Hematopoietic multipotent progenitor cell treated with erythropoietin and hydrocortisone succinate and interleukin-3 and kit ligand, for 17 days (in vitro differentiated cells): ENCODE measurements at regions not wholly inside any gene's neighbourhood (a gene's known extent, or its start where the extent isn't known, plus 50 kb on each side); places are given as distances from the start of the nearest gene placed in this dataset.

Experiments used
- DNase-seq: peaks from one replicate; pipeline ENCODE4 v3.0.0-alpha.2; 2015; ENCODE audit warnings: low spot score

DNA sequence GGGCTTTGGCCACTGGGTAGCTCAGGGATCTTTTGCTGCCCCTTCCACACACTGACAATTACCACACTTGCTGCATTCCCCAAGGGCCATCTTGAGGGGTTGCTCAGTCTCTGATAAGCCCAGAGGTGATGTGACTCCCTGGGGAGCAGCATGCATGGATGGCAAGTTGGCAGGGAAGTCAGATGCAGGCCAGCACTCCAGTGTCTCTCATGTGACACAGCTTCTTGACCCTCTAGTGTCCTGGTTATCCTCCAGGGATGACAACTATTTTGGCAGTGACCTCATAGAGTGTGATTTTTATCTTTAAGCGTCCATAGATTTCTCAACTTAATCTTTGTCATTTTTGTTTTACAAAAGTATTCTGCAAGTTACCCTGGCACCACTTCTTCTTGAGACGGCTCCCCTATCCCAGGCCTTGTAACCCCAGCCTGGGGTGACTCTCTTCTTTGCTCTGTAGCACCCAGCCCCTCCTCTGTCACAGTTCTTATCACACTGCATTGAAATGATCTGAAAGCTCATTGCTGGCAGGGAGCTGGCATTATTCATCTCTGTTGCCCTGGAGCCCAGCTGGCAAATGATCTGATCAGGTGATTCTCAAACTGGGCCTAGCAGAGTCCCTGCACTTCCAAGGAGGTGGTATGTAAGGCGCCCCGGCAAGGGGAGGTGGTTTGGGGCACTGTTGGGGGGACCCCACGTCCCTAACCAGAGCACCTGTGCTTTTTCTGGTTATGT, 72.6 kb downstream of the TENT5C start:
- no peak for DNase-seq

DNA sequence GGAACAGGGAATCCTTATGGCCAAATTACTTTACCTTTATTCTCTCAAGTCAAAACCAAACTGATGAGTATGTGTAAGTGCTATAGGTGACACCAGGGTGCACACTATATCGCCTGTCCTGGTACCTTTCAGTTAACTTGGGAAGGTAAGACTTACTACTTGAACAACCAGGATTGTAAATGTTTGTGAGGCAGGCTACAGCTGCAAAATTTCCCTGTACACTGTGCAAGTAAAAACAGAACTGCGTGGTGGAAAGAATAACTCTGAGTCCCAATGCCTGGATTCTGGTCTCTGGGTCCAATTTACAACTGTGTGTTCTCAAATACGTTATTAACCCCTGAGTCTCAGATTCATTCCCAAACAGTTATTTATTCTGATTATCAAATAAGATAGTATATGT, 73.5 kb downstream of the TENT5C start:
- no peak for DNase-seq

DNA sequence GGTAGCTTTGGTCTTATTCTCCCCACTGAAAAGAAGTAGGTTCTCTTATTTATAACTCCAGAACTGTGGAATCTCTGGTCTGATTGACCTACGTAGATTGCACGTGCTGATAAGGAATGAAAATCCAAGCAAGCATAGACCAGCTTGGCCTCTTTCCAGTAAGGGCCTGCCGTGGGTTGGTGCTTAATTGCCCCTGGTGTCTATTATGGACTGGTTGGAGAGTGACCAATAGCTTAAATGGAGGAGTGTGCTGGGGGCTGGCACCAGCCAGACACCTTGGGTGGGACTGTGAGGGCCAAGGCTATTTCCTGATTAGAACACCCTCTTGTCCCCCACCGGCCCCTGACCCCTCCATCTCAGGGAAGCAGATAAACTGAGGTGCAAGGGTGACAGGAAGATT, 74.0 kb downstream of the TENT5C start:
- no peak for DNase-seq

DNA sequence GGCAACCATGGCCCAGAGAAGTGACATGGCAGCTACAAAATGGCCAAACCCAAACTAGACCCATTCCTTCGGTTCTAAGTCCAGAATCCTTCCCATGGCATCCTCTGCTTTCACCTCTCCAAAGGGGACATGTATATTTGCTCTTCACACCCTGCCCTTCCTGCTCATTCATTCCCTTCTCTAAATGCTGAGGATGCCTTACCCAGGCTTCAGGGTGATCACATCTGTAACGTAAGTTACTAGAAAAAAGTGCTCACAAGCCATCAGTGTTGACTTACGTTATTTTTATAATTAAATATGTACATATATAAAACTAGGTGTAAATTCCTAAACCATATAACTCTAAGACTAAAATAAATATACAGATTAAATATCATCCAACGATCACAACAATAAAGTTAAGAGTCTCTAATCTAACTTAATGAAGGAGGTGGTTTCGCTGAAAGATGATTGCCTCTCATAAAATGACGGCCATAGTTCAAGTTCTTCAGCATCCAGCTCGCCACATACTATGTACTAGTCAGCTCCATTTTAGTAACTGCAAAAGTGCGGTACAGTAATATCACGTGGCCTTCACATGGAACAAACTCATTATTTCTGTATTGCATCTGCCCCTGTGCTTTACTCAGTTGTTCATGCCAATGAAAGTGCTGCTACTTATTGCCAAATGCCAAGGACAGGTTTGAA, 74.6 kb downstream of the TENT5C start:
- DNase-seq, result no peak

DNA sequence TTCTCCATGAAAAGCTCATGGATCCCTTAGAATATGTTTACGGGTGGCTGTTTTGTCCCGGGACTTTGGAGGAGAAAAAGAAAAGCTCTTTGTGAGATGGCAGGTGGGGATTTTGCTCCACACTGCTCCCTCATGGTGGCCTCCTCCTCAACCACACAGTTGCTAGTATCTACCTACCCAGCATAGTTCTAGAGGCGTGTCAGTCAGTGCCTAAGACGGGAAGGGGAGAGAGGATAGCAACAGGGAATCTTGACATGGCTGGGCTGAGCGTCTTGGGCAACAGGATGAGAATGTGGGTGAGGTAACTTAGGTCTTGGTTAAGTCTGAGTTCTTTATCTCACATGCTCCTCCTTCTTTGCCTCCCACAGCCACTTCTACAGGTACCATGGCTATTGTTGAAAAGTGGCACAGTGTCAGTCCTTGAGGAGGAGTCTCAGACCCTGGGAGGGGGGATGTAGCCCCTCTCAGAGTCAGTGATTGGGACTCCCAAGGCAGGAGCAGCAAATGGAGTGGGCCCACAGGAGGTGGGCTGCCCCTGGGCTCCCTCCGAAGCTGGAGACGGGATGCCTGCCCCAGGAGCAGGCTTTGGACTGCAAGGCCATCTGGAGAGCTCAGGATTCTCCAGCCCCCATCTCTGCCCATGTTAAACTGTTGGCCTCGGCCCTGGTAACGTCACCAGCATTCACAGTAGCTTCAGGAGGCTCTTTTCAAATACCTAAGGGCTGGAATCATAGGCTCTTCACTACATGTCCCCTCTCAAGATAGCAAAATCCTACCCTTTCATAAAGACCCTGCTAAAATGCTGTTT, 75.4 kb downstream of the TENT5C start:
- no peak for DNase-seq

DNA sequence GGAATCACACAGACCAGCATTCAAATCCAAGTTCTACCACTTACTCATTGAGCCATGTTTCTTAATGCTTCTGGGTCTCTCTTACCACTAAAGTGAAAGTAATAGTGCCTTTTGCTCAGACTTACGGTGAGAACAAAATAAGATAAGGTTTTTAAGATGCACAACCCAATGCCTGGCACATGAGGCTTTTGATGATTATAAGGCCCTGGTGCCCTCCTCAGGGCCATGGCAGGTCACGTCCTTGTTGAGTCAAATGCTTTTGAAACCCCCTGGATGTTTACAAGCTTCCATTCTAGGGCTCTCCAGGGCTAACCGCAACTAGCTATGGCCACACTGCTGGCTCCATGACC, 76.0 kb downstream of the TENT5C start:
- DNase-seq, result peak; percentile 57

DNA sequence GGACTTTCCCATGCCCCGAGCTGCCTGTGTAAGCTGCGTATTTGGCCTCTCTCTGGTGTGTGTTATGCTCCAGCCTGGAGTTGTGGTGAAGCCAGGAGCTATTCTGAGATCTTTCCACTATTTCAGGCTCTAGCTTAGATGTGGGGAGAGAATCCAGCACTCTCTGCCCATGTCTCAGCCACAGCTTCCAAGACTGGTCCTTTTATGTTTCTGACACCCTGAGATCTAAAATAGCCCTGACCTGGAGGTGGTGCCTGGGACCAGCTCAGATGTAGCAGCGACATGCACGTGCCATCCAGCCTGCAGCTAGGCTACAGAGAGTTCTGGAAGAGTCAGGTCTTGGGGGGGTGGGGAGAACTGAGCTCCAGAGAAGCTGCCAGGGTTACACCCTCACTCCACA, 76.5 kb downstream of the TENT5C start:
- no peak for DNase-seq

DNA sequence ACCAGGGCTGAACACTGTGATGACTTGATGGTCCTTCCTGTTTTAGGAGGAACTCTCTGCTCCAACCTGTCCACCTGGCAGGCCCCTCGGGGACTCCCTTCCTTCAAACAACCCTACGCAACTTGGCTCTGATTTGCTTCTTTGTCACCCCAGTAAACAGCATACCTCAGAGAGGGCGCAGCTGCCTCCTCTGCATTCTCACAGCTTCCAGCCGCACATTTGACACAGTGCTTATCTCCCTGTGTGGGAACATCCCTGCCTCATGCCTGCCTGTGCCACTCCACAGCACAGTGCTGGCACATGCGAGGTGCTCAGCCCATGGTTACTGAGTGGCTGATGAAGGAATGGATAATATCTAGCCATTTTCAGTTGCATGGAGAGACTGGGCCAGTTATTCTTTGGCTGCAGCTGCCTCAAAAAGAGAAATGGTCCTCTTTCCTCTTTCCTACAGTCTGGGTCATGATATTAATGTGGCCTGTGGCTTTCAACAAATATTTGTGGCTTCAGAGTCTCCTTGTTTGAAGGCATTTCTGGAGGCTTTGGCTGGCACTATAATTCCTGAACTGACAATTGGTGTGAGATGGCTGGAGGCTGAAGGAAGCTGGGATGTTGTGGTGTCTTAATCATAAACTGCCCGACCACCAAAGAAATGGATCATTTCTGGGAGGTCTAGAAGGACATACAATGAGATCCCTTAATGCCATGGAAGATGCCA, 77.9 kb downstream of the TENT5C start:
- DNase-seq, result no peak

DNA sequence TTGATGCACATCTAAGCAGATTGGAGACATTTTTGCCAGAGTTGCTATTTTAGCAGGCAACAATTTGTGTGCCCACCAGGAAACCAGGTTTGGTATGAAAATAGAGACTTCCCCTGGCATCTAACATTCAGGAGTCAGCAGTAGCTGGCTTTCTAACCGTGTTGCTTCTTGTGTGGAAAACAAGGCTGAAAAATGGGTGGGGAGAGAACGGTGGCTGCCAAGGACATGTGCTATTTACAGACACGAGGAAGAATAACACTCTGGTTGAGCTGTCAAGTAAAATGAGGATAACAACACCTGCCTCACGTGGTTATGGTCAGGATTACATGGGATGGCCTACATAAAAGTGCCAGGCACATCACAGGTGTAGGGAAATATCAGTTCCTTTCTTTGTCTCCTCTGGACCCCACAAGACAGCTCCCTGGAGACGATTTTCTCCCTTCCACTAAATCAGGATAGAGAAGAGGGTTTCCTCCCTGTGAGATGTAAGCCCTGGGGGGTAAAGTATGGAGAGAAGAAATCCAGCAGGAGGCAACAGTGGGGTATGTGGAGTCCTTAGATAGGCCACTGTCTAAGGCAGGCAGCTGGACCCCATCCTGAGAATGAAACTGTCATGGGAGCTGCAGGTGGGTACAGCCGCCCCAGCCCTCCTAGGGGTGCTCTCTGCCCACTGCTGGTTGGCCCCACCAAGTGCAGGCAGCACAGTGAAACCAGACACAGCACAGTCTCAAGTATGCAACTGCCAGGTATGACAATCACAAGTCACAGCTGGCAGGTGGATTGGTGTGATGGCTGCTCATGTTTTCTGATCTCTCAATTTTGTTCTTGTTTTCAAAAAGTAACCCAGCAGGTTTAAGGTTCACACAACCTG, 80.3 kb downstream of the TENT5C start:
- DNase-seq, result no peak

DNA sequence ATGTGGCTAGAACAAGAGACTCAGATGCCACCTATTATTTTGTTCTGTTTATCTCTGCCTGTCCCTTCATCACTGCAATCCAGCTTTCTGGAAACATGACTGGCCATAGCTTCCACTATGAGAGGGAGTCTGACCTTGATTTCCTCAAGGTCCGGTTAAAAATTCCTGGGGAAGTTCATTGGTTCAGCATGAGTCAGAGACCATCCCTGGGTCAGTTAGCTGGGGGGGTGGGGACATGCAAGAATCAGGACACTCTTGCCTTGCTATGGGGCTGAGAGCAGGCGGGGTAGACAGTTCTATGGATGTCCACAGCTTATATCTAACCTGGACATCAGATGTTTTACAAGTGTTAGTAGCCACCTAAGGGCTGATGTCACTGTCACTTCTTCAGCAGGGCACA, 81.1 kb downstream of the TENT5C start:
- DNase-seq, result no peak

DNA sequence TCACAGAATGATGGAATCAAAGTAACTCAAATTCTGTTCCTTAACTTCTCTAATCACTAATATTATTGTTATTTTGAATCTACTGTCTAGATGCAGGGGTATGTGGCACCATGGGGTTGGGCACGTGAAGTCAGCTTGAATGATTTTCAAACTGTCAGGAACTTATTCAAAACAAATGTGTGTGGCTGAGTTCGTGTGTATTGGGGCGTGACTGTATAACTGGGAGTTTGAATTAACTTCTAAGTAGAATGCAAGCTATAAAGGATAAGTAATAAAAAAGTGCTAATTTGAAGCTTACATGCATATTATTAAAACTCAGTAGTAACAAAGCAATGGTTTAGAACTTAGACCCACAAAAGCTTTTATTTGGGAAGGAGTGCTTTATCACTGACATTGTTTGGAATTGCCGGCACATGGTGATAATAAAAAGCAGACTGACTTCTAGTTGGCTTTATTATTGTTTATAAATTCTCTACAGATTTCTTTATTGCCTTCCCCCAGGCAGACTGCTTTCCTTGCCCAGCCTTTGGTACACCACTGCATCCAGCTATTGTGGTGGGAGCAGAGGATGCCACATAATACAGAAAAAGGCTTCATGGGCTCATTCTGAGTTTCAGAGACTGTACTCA, 84.3 kb downstream of the TENT5C start:
- DNase-seq, result no peak

DNA sequence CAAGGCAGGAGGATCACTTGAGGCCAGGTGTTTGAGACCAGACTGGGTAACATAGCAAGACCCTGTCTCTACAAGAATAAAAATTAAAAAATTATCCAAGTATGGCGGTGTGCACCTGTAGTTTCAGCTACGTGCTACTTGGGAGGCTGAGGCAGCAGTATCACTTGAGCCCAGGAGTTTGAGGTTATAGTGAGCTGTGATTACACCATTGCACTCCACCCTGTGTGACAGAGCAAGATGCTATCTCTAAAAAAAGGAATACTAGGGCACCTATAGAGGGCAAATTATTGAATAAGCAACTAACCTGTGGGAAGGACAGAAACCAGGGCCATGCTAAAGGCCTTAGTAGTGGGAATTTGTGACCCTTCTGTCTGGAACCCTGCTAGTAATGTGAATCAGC, 86.1 kb downstream of the TENT5C start:
- DNase-seq, result no peak

DNA sequence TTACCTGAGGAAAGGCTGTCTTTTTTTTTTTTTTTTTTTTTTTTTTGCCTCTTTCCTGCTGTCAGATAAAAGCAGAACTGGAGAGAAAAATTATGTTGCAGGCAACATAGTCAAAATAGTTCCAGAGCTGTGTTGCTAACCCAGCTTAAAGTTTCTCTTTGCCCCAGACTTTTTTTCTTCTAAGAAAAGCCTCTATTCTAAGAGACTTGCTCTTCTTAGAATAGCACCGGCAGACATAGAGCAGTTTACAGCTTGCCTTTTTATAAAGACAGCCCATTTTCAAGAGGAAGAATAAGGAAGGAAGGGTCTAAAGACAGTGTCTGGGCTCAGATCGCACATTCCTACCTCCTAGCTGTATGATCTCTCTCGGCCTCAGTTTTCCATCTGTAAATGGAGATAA, 88.7 kb downstream of the TENT5C start:
- DNase-seq, result no peak

DNA sequence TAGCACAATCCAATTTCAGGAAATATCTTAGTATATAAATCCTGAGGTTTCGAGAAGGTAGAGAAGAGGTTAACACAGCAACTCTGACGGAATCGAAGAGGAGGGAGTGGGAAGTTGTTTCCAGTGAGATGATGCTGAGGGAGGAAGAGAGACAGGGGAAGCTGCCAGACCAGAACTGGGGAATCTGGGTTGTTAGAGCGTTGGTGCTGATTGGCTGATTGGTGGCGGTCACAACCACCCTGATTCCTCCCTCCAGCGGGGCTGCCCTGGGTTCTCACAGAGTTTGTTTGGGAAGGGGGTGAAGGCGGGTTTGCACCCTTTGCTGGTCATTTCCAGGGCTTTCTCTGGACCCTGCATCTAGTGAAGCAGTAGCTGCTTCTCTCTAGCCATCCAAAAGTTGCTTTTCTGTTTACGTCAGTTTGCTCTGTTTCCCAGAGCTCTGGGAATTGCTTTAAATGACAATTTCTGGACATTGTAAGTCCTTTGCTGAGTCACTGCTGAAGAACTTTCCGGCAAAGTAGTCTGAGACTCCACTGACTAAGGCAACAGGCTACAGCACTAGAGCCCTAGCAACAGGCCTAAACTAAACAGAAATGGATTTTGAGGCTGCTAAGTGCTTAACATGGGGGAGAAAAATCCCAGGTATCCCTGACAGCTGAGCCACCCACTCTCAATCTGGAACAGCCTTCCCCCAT, 90.1 kb downstream of the TENT5C start:
- DNase-seq, result no peak

DNA sequence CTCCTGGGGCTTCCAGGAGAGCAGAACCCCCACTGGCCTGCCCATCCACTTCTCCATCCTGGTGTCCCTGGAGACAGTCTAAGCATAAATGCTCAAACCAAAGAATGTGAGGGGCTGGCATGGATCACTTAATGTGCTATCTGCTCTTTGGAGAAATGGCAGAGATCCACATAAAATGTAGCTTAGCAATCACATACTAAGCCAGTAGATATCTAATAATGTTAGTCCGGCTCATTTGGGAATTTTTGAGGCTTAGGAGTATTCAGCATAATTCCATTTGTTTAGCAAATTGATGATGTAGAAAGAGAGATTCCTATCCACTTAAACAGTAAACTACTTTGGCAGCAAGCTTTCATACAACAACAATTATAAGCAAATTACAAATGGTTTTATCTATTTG, 90.7 kb downstream of the TENT5C start:
- DNase-seq, result no peak

DNA sequence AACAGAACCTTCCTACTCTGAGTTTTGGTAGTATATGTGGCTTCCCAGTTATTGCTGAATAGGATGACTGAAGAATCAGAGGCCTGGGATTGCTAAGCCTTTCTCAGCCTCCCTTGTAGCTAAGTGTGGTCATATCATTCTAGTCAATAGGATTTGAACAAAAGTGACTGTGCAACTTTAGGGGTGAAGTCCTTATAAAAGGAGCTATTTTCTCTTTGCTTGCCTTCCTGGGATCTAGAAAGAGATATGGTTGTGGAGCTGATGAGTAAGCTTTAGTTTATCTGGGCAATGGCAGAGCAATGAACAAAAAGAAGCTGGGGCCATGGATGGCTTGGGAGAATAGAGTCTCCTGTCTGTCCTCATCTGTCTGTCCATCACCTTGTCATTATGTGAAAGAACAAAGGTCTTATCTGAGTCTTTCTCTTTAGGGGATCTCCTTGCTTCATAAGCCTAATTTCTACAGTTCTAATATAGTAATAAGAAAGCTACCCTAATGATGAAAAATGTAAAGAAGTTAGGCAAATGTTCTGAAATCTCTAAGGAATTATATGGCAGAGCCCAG, 91.5 kb downstream of the TENT5C start:
- DNase-seq, result no peak

DNA sequence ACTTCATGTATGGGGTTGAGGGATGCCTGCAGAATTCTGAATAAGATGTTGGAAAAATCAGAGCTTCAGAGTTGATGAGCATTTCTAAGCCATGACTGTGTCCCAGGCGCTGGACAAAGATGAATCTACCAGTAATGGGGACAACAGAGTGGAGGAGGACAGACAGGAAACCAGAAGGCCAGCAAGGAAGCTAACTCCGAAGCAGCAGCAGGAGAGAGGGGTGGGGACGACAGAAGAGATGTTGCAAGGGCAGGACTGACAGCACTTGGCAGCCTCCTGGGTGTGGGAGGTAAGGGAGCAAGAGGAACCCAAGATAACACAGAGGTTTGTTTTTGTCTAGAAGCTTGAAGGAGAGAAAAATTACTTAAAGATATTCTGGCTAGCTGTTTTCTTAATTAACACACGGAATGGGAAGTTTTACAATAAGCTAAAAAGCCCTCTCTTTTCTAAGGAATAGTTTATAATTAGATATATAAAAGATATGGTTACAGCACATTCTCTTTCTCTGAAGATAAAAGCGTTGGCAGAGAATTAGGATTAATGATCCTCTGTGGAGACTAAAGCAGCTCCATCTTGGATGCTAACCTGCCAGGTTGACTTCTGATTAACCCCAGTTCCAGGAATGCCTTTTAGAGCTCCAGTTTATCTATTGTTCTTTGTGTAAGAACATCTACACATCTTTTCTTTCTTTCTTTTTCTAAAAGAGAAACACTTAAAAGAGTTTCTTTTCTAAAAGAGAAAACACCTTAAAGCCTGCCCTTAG, 92.7 kb downstream of the TENT5C start:
- DNase-seq, result peak; percentile 45

DNA sequence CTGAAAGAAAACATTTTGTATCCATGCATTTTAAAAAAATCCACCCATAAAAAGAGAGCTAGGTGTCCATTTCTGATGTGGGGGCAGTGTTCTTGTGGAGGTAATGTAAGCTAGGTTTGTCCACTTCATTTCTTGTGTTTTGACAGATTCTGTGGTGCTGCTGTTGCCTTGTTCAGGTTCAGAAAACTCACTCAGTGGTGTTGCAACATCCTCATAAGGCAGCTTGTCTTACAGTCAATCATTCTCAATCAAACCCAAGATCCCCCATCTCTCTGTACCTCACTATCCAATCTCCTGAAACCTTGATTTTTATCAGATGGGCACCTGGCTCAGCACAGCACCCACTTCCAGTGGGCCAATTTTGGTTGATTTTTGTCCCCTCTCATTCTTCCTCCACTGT, 94.1 kb downstream of the TENT5C start:
- DNase-seq, result no peak

DNA sequence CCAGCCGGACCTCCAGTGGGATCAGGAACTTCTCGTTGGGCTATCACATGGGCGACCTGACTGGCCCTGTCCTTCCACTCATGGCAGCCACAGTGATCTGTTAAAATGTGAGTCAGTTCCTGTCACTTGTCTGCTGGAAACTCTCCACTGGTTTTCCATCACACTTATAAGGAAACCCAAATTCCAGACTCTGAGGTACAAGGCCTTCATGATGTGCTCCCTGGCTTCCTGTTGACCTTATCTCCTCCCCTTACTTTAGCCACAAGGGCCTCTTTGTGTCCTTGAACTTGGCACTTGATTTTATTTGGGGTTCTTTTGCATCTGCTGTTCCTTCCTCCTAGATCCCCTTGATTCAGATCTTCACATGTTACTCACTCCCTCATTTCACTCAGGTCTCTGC, 96.8 kb downstream of the TENT5C start:
- DNase-seq, result no peak
